IMR-90 (cell line): ENCODE measurements at regions not wholly inside any gene's neighbourhood (a gene's known extent, or its start where the extent isn't known, plus 50 kb on each side); places are given as distances from the start of the nearest gene placed in this dataset.

Experiments used
- ATAC-seq: fragments of 200-7000 bp; cut with Tn5 transposase; 2 replicates; pipeline ENCODE4 v1.9.1; 2020; ENCODE audit warnings: low read depth, mild to moderate bottlenecking, moderate library complexity
- BruUV-seq: library from RNA; stranded (reverse); fragments of 400-500 nt; replicated peaks from 2 replicates; lab custom pipeline; 2021; lab: Mats Ljungman, UMichigan
- CTCF ChIA-PET: fragments of 300-600 bp; formaldehyde crosslinking; extraction: SDS; loops from one replicate; lab custom pipeline; 2021; ENCODE audit warnings: antibody characterized with exemption; lab: Yijun Ruan, JAX
- POLR2A ChIA-PET: fragments of 300-600 bp; sonication (Branson Sonifier 250); formaldehyde crosslinking; loops from one replicate; lab custom pipeline; 2022; ENCODE audit warnings: antibody characterized with exemption; ENCODE audit not compliant: unreplicated experiment; lab: Charles Lee
- DNase-seq: peaks from one replicate; pipeline ENCODE4 v3.0.0; 2013
- H2AFZ ChIP-seq: replicated peaks from 2 replicates; pipeline ENCODE3; 2013; ENCODE audit warnings: low read length, mild to moderate bottlenecking; ENCODE audit not compliant: poor library complexity
- H2AK5ac ChIP-seq: 2 replicates; pipeline ENCODE4 v1.6.1; 2013; ENCODE audit warnings: low read depth, low read length, inconsistent platforms
- H2AK9ac ChIP-seq: replicated peaks from 2 replicates; pipeline ENCODE3; 2013; ENCODE audit warnings: mild to moderate bottlenecking, low read depth, low read length, moderate library complexity; ENCODE audit not compliant: poor library complexity
- H2BK120ac ChIP-seq: 2 replicates; pipeline ENCODE4 v1.6.1; 2013; ENCODE audit warnings: low read depth, low read length, inconsistent platforms
- H2BK15ac ChIP-seq: 3 replicates; pipeline ENCODE4 v1.6.1; 2013; ENCODE audit warnings: low read depth, low read length, inconsistent platforms
- H2BK20ac ChIP-seq: 2 replicates; pipeline ENCODE4 v1.6.1; 2013; ENCODE audit warnings: low read depth, mild to moderate bottlenecking, inconsistent platforms, low read length, moderate library complexity
- H2BK5ac ChIP-seq: 2 replicates; pipeline ENCODE4 v1.6.1; 2013; ENCODE audit warnings: mild to moderate bottlenecking, low read depth, low read length, inconsistent platforms; ENCODE audit not compliant: poor library complexity, severe bottlenecking
- H3K14ac ChIP-seq: replicated peaks from 2 replicates; pipeline ENCODE4 v1.6.1; 2013; ENCODE audit warnings: low read depth, low read length, inconsistent platforms
- H3K18ac ChIP-seq: 2 replicates; pipeline ENCODE4 v1.6.1; 2013; ENCODE audit warnings: low read depth, low read length, control low read depth
- H3K23ac ChIP-seq: 2 replicates; pipeline ENCODE4 v1.6.1; 2013; ENCODE audit warnings: low read depth, low read length, inconsistent platforms
- H3K27ac ChIP-seq: 2 replicates; pipeline ENCODE4 v1.5.1; 2013; ENCODE audit warnings: mild to moderate bottlenecking, control low read depth, low read length; ENCODE audit not compliant: insufficient read depth
- H3K27me3 ChIP-seq: 2 replicates; pipeline ENCODE4 v1.6.1; 2013; ENCODE audit warnings: low read length; ENCODE audit not compliant: control insufficient read depth, insufficient read depth
- H3K36me3 ChIP-seq: 2 replicates; pipeline ENCODE4 v1.6.1; 2013; ENCODE audit warnings: low read length, mixed read lengths; ENCODE audit not compliant: control insufficient read depth, insufficient read depth
- H3K4ac ChIP-seq: 2 replicates; pipeline ENCODE4 v1.6.1; 2013; ENCODE audit warnings: low read depth, low read length, inconsistent platforms
- H3K4me1 ChIP-seq: 2 replicates; pipeline ENCODE4 v1.6.1; 2013; ENCODE audit warnings: low read length, mixed read lengths; ENCODE audit not compliant: control insufficient read depth, insufficient read depth
- H3K4me2 ChIP-seq: 2 replicates; pipeline ENCODE4 v1.6.1; 2013; ENCODE audit warnings: low read depth, mild to moderate bottlenecking, control low read depth, low read length, moderate library complexity
- H3K4me3 ChIP-seq: 2 replicates; pipeline ENCODE4 v1.5.1; 2013; ENCODE audit warnings: low read depth, mild to moderate bottlenecking, control low read depth, low read length, moderate library complexity; ENCODE audit not compliant: insufficient read depth
- H3K56ac ChIP-seq: 2 replicates; pipeline ENCODE4 v1.6.1; 2013; ENCODE audit warnings: low read length, inconsistent platforms; ENCODE audit not compliant: insufficient read depth; ENCODE audit errors: extremely low read depth
- H3K79me1 ChIP-seq, 2 experiments: 2 replicates each; pipeline ENCODE4 v1.6.1; 2013; ENCODE audit warnings: low read length in 2 of 2, inconsistent platforms in 1 of 2, low read depth in 1 of 2
- H3K9ac ChIP-seq: 2 replicates; pipeline ENCODE4 v1.6.1; 2013; ENCODE audit warnings: low read depth, low read length, control low read depth
- H3K9me1 ChIP-seq: 2 replicates; pipeline ENCODE4 v1.6.1; 2013; ENCODE audit warnings: low read length, inconsistent platforms; ENCODE audit not compliant: insufficient read depth
- H3K9me3 ChIP-seq: 2 replicates; pipeline ENCODE4 v1.6.1; 2013; ENCODE audit warnings: low read length; ENCODE audit not compliant: control insufficient read depth, insufficient read depth
- H4K20me1 ChIP-seq: 2 replicates; pipeline ENCODE4 v1.6.1; 2013; ENCODE audit warnings: low read length, inconsistent platforms; ENCODE audit not compliant: insufficient read depth
- H4K5ac ChIP-seq: 2 replicates; pipeline ENCODE4 v1.6.1; 2013; ENCODE audit warnings: mild to moderate bottlenecking, low read depth, low read length, control low read depth
- H4K8ac ChIP-seq, 2 experiments: 2 replicates each; pipeline ENCODE4 v1.6.1; 2013; ENCODE audit warnings: low read depth in 2 of 2, low read length in 2 of 2, control low read depth in 1 of 2, inconsistent platforms in 1 of 2
- H4K91ac ChIP-seq: 2 replicates; pipeline ENCODE4 v1.6.1; 2013; ENCODE audit warnings: low read depth, low read length, inconsistent platforms; ENCODE audit not compliant: insufficient read depth
- CHD1 ChIP-seq: IDR thresholded peaks from 2 replicates; pipeline ENCODE4 v1.6.1; 2012; ENCODE audit warnings: low read depth, low read length, improper control_type of control experiment
- MAZ ChIP-seq: IDR thresholded peaks from 2 replicates; pipeline ENCODE4 v1.6.1; 2012; ENCODE audit warnings: low read depth, mild to moderate bottlenecking, low read length, improper control_type of control experiment, moderate library complexity, borderline replicate concordance
- RAD21 ChIP-seq: IDR thresholded peaks from 2 replicates; pipeline ENCODE4 v1.6.1; 2012; ENCODE audit warnings: low read length, improper control_type of control experiment
- SMC3 ChIP-seq: fragments of 150-350 bp; IDR thresholded peaks from 2 replicates; pipeline ENCODE4 v1.6.1; 2016; ENCODE audit warnings: low read depth, mild to moderate bottlenecking, antibody characterized with exemption, low read length, moderate library complexity
- WGBS, 2 experiments: methylation state at CpG; one replicate each; pipeline versions ENCODE4 v1.1.5 to v1.1.7; 2013; ENCODE audit warnings: missing lambda C conversion rate in 2 of 2; ENCODE audit not compliant: insufficient read length in 1 of 2; ENCODE audit errors: extremely low coverage in 2 of 2; 5-methylcytosine and 5-hydroxymethylcytosine counted together
- dilution Hi-C: fragments of 300-500 bp; cut with HindIII; formaldehyde crosslinking; loops from one replicate; pipeline ENCODE4 v1.14.3; 2018; ENCODE audit warnings: low sequenced_read_pairs; ENCODE audit not compliant: unreplicated experiment
- in situ Hi-C: fragments of 300-500 bp; cut with MboI; formaldehyde crosslinking; loops from 3 replicates; pipeline ENCODE4 v1.14.3; 2019; ENCODE audit warnings: low sequenced_read_pairs, inconsistent platforms, mixed read lengths
- intact Hi-C: fragments of 100-400 bp; cut with micrococcal nuclease; formaldehyde crosslinking; loops from 2 replicates; pipeline ENCODE4 v1.10.0; 2022

DNA sequence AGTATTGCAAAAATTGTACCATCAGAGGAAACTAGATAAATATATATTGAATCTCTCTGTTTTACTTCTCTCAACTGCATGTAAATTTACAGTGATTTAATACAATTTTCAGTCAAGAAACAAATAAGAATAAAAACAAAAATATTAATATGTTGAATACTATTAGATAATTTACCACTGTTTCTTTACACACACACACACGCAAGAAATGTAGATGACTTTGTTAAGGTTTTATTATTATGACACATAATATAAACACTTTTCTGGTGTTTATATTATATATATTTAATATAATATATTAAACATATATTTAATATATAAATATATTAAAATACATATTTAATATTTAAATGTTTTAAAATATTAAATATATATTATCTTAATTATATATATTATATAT, 814.3 kb upstream of the CDH10 start:
- CTCF ChIA-PET: no interaction called here
- in situ Hi-C loops: no loop called here

More for the DNA sequence above, 814.3 kb upstream of the CDH10 start:
- H3K4me2 ChIP-seq: no peak overlapping the region
- H3K9me3 ChIP-seq: peaks cover 3% of the 10 kb centered on the region; the same call in 1 of the 2 replicates
- dilution Hi-C loops: no loop called here
- no peak overlapping the region for H2BK20ac ChIP-seq
- no peak overlapping the region for H2AFZ ChIP-seq
- H2BK5ac ChIP-seq: no peak overlapping the region
- H4K8ac ChIP-seq: no peak overlapping the region
- H3K14ac ChIP-seq: no peak overlapping the region
- H4K91ac ChIP-seq: no peak overlapping the region
- ATAC-seq (no peak), DNase-seq (no peak)
- no peak overlapping the region for H3K4ac ChIP-seq
- H3K23ac ChIP-seq: no peak overlapping the region
- H3K9ac ChIP-seq: no peak overlapping the region
- no peak overlapping the region for H2BK120ac ChIP-seq
- H3K4me3 ChIP-seq: no peak overlapping the region
- H3K27ac ChIP-seq: no peak overlapping the region
- intact Hi-C loops: no loop called here
- no peaks in the 10 kb centered on the region for H3K9me1 ChIP-seq
- no peaks in the 10 kb centered on the region for H3K27me3 ChIP-seq
- H3K4me1 ChIP-seq: no peaks in the 10 kb centered on the region
- no peak overlapping the region for H3K18ac ChIP-seq
- H4K5ac ChIP-seq: no peak overlapping the region
- H2AK9ac ChIP-seq: no peak overlapping the region
- no peak overlapping the region for H2BK15ac ChIP-seq
- no peaks in the 10 kb centered on the region for H3K36me3 ChIP-seq
- TF ChIP-seq CHD1 (no peak), MAZ (no peak), RAD21 (no peak), SMC3 (no peak)
- H3K56ac ChIP-seq: no peak overlapping the region
- no CpG with 5 or more reads among the region's 1 CpG for WGBS, 2 experiments
- no peak overlapping the region for H2AK5ac ChIP-seq
- no peaks in the 10 kb centered on the region for H3K79me1 ChIP-seq
- POLR2A ChIA-PET: no interaction called here
- BruUV-seq: no TSS peak
- no peaks in the 10 kb centered on the region for H4K20me1 ChIP-seq
